Right lobe of liver (tissue), 6 donors: ENCODE measurements at regions not wholly inside any gene's neighbourhood (a gene's known extent, or its start where the extent isn't known, plus 50 kb on each side); places are given as distances from the start of the nearest gene placed in this dataset.

Experiments
- ATAC-seq, 4 donors: fragments of 200-7000 bp; cut with Tn5 transposase; one replicate each; pipeline ENCODE4 v1.9.1; 2020; ENCODE audit warnings: mild to moderate bottlenecking in 4 of 4, moderate library complexity in 4 of 4
- DNase-seq, 3 donors: peaks; one replicate each; pipeline ENCODE4 v3.0.0-alpha.2; 2020
- H3K27ac ChIP-seq, 3 donors: fragments of 200-600 bp; one replicate each; pipeline ENCODE4 v1.8.0; 2022
- H3K27me3 ChIP-seq, 2 donors: fragments of 200-600 bp; one replicate each; pipeline ENCODE4 v1.8.0; 2022
- H3K36me3 ChIP-seq, 4 donors: fragments of 200-600 bp; sonication (generic) in 1 of 4; one replicate each; pipeline versions ENCODE4 v1.5.1 to v1.8.0; 2017 to 2022; ENCODE audit warnings: control low read depth in 1 of 4
- H3K4me1 ChIP-seq, 4 donors: fragments of 200-600 bp; sonication (generic) in 1 of 4; one replicate each; pipeline versions ENCODE4 v1.5.1 to v1.8.0; 2017 to 2022; ENCODE audit warnings: control low read depth in 1 of 4
- H3K4me3 ChIP-seq, 3 donors: fragments of 200-600 bp; one replicate each; pipeline ENCODE4 v1.8.0; 2022
- H3K9me3 ChIP-seq, 4 donors: fragments of 200-600 bp; sonication (generic) in 1 of 4; one replicate each; pipeline versions ENCODE4 v1.5.1 to v1.8.0; 2017 to 2022; ENCODE audit warnings: control low read depth in 1 of 4
- POLR2A ChIP-seq: fragments of 450-650 bp; IDR thresholded peaks from one replicate; pipeline ENCODE4 v1.6.1; 2017; ENCODE audit warnings: antibody characterized with exemption, mild to moderate bottlenecking
- WGBS: methylation state at CpG from one replicate; pipeline ENCODE4 v1.1.6; 2018; ENCODE audit warnings: low coverage, low lambda C conversion rate; ENCODE audit not compliant: insufficient coverage; ENCODE audit errors: missing lambda C conversion rate; 5-methylcytosine and 5-hydroxymethylcytosine counted together
- intact Hi-C, 2 donors: fragments of 100-400 bp; cut with DNase I; formaldehyde crosslinking; loops; one replicate each; pipeline versions ENCODE4 v1.11.2 to v1.14.1; 2022
- TF ChIP-seq, protein P1 (sequence below), 4 donors: fragments of 200-600 bp in 3 of 4; fragments of 450-650 bp in 1 of 4; IDR thresholded peaks; one replicate each; pipeline versions ENCODE4 v1.5.1 to v1.8.0; 2016 to 2022; ENCODE audit warnings: antibody characterized with exemption in 4 of 4, mild to moderate bottlenecking in 2 of 4
- donor health status: DM: no; HTN: yes; CAD: no.
- donor health status: DM: no; HTN: no; CAD: no.
- donor health status: DM: no; HTN: no; CAD: no.
- donor health status: DM: no; HTN: yes; CAD: no.
- donor health status: DM: no; HTN: yes; CAD: no.

DNA sequence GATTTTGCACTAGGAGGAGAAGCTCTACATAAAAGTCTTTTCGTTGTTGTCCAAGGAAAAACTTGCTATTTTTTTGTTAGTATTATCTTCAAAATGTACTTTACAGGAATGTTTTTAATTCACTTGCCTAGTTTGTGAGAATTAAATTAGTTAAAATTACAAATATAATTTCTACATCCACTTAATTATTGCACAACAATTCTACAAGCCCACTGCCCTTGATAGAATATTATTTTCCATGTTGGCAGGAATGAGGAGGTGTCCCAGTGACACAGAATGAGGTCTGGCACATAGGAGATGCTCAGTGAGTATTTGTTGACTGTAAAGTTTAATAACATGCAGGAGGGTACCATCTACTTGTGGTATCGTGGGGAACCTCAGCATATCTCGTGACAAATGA, 255.4 kb downstream of the SDHAF3 start:
- Histone ChIP-seq H3K27ac (no peak overlapping the region), H3K9me3 (no peaks in the 10 kb centered on the region), H3K4me1 (no peaks in the 10 kb centered on the region), H3K36me3 (no peaks in the 10 kb centered on the region), H3K4me3 (no peak overlapping the region), H3K27me3 (no peaks in the 10 kb centered on the region)
- 66% methylated on average over 3 of the region's 3 CpGs for WGBS
- DNase-seq (no peak), ATAC-seq (no peak)
- intact Hi-C loops, result no loop called here
- TF ChIP-seq, protein P1, sequence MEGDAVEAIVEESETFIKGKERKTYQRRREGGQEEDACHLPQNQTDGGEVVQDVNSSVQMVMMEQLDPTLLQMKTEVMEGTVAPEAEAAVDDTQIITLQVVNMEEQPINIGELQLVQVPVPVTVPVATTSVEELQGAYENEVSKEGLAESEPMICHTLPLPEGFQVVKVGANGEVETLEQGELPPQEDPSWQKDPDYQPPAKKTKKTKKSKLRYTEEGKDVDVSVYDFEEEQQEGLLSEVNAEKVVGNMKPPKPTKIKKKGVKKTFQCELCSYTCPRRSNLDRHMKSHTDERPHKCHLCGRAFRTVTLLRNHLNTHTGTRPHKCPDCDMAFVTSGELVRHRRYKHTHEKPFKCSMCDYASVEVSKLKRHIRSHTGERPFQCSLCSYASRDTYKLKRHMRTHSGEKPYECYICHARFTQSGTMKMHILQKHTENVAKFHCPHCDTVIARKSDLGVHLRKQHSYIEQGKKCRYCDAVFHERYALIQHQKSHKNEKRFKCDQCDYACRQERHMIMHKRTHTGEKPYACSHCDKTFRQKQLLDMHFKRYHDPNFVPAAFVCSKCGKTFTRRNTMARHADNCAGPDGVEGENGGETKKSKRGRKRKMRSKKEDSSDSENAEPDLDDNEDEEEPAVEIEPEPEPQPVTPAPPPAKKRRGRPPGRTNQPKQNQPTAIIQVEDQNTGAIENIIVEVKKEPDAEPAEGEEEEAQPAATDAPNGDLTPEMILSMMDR (IDR thresholded peaks at IDR 0.05), result no peak
- no peak for TF ChIP-seq POLR2A

GRCh38 chr7:97373736-97374135, 256.2 kb downstream of the SDHAF3 start:
- H3K27me3 ChIP-seq, result no peaks in the 10 kb centered on the region
- no peaks in the 10 kb centered on the region for H3K9me3 ChIP-seq
- TF ChIP-seq POLR2A, result no peak
- TF ChIP-seq, protein P1 (IDR thresholded peaks at IDR 0.05), result no peak
- no peak overlapping the region for H3K4me3 ChIP-seq
- 79% methylated on average over 4 of the region's 6 CpGs for WGBS
- intact Hi-C loops, result no loop called here
- ATAC-seq (no peak), DNase-seq (no peak)
- no peaks in the 10 kb centered on the region for H3K4me1 ChIP-seq
- H3K36me3 ChIP-seq, result no peaks in the 10 kb centered on the region
- H3K27ac ChIP-seq, result no peak overlapping the region

GRCh38 chr7:97377713-97378112, 260.2 kb downstream of the SDHAF3 start:
- intact Hi-C loops, result no loop called here
- no peak for DNase-seq
- Histone ChIP-seq H3K27me3 (no peaks in the 10 kb centered on the region), H3K9me3 (no peaks in the 10 kb centered on the region), H3K4me1 (no peaks in the 10 kb centered on the region), H3K27ac (no peak overlapping the region), H3K36me3 (no peaks in the 10 kb centered on the region), H3K4me3 (no peak overlapping the region)
- TF ChIP-seq, protein P1 (IDR thresholded peaks at IDR 0.05), result no peak
- TF ChIP-seq POLR2A, result no peak
- 79% methylated on average over 3 of the region's 3 CpGs for WGBS
- ATAC-seq, result no peak

- no peak for TF ChIP-seq POLR2A
- TF ChIP-seq, protein P1 (IDR thresholded peaks at IDR 0.05), result peak in 1 of 4 donors; percentile 5
- intact Hi-C loops, result no loop called here
- DNase-seq (no peak), ATAC-seq (no peak)
- no peaks in the 10 kb centered on the region for H3K4me1 ChIP-seq
- no peaks in the 10 kb centered on the region for H3K27me3 ChIP-seq
- WGBS, result 48% methylated on average over 4 of the region's 4 CpGs
- H3K9me3 ChIP-seq, result no peaks in the 10 kb centered on the region
- H3K36me3 ChIP-seq, result no peaks in the 10 kb centered on the region
- no peak overlapping the region for H3K27ac ChIP-seq
- H3K4me3 ChIP-seq, result no peak overlapping the region
These were observed 264.5 kb downstream of the SDHAF3 start for GRCh38 chr7:97381815-97382554.
